ENCODE measurements at regions not wholly inside any gene's neighbourhood (a gene's known extent, or its start where the extent isn't known, plus 50 kb on each side); places are given as distances from the start of the nearest gene placed in this dataset.

DNA sequence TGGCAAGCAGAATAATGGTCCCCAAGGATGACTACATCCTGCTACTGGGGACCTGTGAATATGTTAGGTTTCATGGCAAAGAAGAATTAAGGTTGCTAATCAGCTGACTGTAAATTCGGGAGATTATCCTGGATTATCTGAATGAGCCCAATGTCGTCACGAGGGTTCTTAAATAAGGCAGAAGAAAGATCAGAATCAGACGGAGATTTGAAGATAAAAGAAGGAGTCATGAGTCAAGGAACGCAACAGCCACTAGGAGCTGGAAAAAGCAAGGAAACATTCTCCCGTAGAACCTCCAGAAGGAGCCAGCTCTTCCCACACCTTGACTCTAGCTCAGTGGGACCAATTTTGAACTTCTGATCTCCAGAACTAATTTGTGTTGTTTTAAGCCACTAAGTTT, 82.9 kb upstream of the APBB1IP start:
- TF ChIP-seq POLR2AphosphoS5 (IDR thresholded peaks at IDR 0.05; ENCODE audit: low read depth, low read length) (no peak), SIN3A (IDR thresholded peaks at IDR 0.05; ENCODE audit: borderline replicate concordance, insufficient read depth, low read length) (no peak), TAF1 (IDR thresholded peaks at IDR 0.05; ENCODE audit: borderline replicate concordance, insufficient read depth, low read length) (no peak)
